DOHH2 (cell line): ENCODE measurements at regions not wholly inside any gene's neighbourhood (a gene's known extent, or its start where the extent isn't known, plus 50 kb on each side); places are given as distances from the start of the nearest gene placed in this dataset.

Experiments
- EZH2phosphoT487 ChIP-seq: fragments of 200-600 bp; sonication (generic); IDR thresholded peaks from 2 replicates; pipeline ENCODE4 v1.6.1; 2017; ENCODE audit warnings: borderline replicate concordance, mild to moderate bottlenecking, antibody characterized with exemption, low read length, moderate library complexity, mixed read lengths
- TF ChIP-seq, protein P1 (sequence below): fragments of 200-600 bp; sonication (generic); IDR thresholded peaks from one replicate; pipeline ENCODE4 v1.5.1; 2014; ENCODE audit warnings: antibody characterized with exemption, mild to moderate bottlenecking, low read depth, low read length; ENCODE audit not compliant: poor library complexity, severe bottlenecking

- TF ChIP-seq, protein P1, sequence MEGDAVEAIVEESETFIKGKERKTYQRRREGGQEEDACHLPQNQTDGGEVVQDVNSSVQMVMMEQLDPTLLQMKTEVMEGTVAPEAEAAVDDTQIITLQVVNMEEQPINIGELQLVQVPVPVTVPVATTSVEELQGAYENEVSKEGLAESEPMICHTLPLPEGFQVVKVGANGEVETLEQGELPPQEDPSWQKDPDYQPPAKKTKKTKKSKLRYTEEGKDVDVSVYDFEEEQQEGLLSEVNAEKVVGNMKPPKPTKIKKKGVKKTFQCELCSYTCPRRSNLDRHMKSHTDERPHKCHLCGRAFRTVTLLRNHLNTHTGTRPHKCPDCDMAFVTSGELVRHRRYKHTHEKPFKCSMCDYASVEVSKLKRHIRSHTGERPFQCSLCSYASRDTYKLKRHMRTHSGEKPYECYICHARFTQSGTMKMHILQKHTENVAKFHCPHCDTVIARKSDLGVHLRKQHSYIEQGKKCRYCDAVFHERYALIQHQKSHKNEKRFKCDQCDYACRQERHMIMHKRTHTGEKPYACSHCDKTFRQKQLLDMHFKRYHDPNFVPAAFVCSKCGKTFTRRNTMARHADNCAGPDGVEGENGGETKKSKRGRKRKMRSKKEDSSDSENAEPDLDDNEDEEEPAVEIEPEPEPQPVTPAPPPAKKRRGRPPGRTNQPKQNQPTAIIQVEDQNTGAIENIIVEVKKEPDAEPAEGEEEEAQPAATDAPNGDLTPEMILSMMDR, result no peak
- TF ChIP-seq EZH2phosphoT487, result no peak
These were observed 571.4 kb downstream of the HTR7 start for GRCh38 chr10:90286406-90286805.
